GM18909 (cell line): ENCODE measurements at regions not wholly inside any gene's neighbourhood (a gene's known extent, or its start where the extent isn't known, plus 50 kb on each side); places are given as distances from the start of the nearest gene placed in this dataset.
A peak's percentile ranks its signal among the peaks of the same experiment; 100 is the strongest.
"Not testable (repeated sequence)": the region's sequence is repeated elsewhere in the genome, so short reads cannot be mapped to it uniquely, and the experiment has no call there.

ENCODE experiments used
- ATAC-seq: cut with Tn5 transposase; IDR thresholded peaks from one replicate; pipeline ENCODE4 v1.9.1; 2021; ENCODE audit warnings: mild to moderate bottlenecking; ENCODE audit not compliant: unreplicated experiment, poor library complexity

DNA sequence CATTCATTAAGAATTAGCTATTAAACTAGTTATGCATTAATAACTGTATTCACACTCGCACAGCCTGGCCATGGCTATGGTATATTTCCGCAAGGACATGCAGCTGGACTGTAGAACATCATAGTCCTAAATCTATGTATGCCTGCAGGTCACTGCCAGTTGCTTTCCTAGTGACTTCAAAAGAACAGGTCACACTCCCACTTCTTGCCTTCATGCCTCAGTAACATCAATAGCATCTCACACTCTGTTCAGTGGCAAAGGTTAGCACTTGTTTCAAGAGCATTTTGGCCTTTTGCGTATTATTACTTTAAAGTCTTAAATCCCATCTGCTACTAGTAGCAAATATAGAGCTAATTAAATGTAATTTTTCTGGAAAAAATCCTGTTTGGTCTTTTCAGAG lies 131.4 kb upstream of the DCC start:
- no peak for ATAC-seq

DNA sequence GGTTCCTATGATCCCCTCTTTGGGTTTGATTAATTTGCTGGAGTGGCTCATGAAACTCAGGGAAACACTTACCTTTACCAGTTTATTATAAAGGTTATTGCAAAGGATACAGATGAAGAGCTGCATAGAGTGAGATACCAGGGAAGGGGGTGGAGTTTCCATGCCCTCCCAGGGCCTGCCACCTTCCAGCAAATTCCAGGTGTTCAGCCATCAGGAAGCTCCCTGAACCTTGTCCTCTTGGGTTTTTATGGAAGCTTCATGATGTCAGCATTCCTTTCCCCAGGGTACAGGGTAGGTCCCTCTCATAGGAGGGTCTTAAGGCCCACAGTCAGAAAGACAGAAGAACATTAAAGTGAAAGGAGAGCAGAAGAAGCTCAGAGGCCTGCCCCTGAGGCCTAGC lies 123.9 kb upstream of the DCC start:
- no peak for ATAC-seq

- ATAC-seq, result no peak
Observed at GRCh38 chr18:52216666-52217065, 123.3 kb upstream of the DCC start.

DNA sequence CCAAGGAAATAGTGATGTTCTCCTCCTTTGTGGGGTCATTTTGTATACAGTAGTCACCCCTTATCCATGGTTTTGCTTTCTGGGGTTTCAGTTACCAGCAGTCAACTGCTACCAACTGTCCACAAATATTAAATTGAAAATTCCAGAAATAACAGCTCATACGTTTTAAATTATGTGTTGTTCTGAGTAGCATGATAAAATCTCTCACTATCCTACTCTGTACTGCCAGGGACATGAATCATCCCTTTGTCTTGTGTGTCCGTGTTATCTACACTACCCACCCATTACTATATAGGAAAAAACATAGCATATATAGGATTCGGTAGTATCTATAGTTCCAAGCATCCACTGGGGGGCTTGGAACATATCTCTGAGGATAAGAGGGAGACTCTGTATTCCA lies 120.9 kb upstream of the DCC start:
- ATAC-seq, result no peak

DNA sequence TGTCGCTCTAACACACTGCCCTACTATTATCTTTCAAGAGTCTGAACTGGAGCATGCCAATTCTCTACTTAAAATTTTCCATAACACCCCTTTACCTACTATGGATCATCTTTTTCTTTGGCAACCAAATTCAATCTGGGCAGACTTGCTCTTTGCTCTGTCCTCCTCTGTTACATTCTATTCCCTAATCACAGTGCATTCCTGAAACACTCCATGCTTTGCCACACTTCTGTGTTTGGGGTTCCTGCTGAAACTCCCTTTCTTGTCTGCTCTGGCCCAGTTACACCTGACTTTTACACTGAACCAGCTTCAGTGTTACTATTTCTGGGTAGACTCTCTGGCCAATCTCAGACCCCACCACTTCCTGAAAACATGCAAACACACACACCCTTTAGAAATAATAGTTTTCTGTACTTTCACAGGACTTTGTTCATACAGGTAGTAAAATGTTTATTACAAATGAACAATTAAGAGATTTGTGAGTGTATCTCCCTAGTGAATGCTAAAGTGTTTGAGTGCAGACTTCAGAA lies 119.9 kb upstream of the DCC start:
- no peak for ATAC-seq

DNA sequence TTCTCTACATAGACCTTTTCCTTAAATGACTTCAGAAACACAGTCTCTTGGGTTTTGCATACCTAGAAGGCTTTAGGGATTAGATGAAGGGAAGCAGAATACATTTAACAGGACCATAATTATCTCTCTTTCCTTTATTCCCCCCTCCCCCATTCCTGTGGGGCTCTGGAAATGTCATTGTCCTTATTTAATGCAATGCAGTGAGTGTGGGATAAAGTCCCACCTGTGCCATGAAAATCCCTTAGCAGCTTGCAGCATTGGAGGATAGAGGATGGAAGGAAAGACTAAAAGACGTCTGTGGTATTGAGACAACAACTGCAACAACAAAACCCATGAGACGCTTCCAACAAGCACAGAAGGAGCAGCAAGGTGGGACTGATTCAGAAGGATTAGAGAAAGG lies 117.8 kb upstream of the DCC start:
- no peak for ATAC-seq

- ATAC-seq, result no peak
Observed at GRCh38 chr18:52227536-52227935, 112.5 kb upstream of the DCC start.

GRCh38 chr18:52228166-52228565 lies 111.8 kb upstream of the DCC start:
- no peak for ATAC-seq

DNA sequence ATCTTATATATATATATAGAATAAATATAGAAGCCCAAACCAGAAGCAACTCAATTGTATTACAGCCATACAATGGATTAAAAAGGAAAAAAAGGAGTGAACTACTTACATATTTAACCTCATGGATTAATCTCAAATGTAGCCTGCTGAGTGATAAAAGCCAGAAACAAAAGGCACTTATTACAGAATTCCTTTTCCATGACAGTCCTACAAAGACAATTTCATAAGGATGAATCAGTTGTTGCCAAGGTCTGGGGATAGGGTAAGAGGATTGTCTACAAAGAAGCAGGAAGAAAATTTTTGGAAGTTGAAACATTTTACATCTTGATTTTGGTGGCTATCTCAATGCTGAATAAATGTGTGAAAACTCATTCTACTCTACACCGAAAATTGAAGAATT lies 103.9 kb upstream of the DCC start:
- no peak for ATAC-seq

- no peak for ATAC-seq
Observed at GRCh38 chr18:52237551-52237950, 102.4 kb upstream of the DCC start.

DNA sequence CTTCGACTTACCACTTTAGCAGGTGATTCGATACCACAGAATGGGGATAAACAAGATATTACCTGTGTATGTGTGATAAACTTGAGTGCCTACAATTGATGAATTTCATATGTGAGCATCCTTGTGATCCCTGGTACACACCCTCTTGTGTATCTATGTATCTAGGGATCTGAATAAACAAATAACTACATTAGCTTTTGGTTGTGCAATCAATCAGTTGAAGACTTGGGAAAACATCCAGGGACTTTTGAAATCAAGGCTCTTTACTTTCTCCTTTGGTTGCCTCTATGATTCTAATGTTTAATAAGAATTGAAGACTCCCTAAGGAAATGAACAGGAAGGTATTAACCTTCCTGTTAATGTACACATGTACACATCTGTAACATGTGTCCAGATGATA lies 97.3 kb upstream of the DCC start:
- no peak for ATAC-seq

- no peak for ATAC-seq
Observed at GRCh38 chr18:52244658-52245057, 95.3 kb upstream of the DCC start.

DNA sequence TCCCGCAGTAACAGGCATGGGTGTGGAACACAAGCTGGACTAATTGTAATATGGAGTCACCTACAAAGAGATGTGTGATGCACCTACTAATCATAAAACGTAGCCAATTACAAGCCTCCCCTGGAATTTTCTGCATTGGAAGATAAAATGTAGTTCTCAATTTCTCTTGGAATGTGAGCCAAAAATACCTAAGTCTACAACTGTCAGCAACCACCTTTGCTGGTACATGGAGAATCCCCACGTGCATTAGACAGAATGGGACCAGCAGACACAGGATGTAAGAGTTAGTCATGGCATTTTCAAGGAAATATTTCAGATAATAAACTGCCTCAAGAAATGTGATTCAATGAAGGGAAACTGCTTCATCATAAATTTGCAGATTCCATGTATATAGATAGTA lies 85.6 kb upstream of the DCC start:
- no peak for ATAC-seq

GRCh38 chr18:52257417-52257816 lies 82.6 kb upstream of the DCC start:
- not testable (repeated sequence) for ATAC-seq

DNA sequence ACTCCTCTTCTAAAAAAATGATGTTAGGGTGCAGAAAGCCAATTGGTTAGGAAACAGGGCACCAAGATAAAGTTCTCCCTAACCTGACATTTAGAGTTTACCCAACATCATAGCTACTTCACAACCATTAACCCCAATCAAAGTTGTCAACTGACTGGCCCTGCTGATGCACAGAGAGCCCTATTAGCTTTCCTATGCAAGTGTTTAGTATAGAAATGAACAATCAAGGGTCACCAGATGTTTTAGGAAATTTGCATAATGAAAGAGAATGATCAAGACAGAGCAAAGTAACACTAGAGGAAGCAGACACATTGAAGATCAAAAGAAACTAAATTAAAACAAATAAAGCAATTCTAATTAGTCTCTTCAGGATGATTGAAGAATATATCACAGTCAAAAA lies 64.2 kb upstream of the DCC start:
- no peak for ATAC-seq

GRCh38 chr18:52277785-52278184 lies 62.2 kb upstream of the DCC start:
- no peak for ATAC-seq

DNA sequence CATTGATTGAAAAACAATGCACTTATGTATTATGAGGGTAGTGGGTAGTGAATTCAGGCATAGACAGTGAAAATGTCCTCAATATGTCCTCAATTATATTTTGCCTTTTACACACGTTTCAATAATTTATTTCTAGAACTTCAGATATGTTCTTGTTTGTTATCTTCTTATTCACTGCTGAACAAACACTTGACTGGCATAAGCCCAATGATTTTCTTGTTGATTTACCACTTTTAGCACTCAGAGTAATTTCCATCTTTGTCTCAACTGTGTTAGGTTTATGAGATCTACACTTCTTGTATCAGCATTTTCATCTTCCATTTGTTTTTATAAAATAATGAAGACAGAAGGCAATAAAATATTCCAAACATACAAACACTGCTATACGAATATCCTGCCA lies 61.8 kb upstream of the DCC start:
- no peak for ATAC-seq

GRCh38 chr18:52280702-52281101 lies 59.3 kb upstream of the DCC start:
- ATAC-seq, result no peak

- no peak for ATAC-seq
Observed at GRCh38 chr18:52283927-52284326, 56.1 kb upstream of the DCC start.

- ATAC-seq, result no peak
Observed at GRCh38 chr18:52286675-52287074, 53.3 kb upstream of the DCC start.

DNA sequence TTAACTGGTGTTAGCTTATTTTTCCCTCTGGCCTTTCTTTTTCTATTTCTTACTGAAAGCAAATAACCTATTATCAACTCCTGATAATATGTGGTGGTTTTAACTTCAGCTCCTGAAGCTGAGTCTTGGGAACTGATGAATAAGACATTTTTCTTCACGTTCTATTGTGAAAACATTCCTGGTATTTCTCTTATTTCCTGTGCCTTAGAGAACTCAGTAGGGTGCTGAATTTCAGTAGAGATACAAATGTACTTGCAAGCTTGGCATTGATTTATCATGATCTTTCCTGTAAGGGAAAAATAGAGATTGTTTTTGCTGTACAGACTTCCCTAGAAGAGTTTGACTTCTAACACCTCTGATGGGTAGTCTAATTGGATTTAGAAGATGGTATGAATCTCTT lies 52.8 kb upstream of the DCC start:
- no peak for ATAC-seq

DNA sequence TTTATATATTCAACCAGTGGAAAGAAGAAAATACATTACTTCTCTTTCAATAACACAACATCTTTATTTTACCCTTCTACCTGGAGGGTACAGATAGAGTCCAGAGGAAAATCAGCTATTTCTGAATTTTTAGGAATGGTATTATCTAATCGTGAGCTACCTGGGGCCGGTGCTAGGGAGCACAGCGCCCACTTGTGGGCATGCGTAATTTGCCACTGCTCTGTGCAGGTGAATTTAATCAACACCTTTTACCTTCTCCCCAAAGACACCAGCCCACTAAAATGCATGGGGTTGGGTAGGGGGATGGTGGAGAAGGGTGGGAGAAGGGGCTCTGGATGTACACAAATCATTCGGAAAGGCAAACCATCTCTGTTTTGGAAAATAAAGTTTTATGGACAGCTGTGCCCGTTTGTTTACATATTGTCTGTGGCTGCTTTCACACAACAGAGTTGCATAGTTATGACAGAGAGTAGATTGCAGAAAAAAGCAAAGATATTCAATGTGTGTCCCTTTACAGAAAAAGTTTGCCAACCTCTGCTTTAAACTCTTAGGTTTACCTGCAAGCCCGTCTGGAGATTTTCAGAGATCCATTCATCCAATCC lies 51.5 kb upstream of the DCC start:
- peak; percentile 84 for ATAC-seq

DNA sequence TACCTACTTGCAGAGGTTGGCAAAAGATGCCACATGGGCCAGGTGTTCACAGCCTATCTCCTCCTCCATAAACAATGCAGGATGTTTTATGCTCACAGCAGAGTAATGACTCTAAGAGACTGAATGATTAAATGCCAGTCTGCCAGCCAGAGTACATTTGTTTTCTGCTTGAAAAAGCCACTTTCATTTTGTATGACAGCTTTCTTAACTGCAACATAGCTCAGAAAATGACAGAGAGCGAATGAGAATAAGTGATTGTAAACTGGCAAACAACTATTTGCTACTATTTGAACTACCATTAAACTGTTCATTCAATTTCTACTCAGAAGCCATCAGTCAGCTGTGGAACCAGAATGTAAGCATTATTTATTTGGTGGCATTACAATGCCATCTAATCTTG lies 50.6 kb upstream of the DCC start:
- ATAC-seq, result no peak
